ENCODE measurements at regions not wholly inside any gene's neighbourhood (a gene's known extent, or its start where the extent isn't known, plus 50 kb on each side); places are given as distances from the start of the nearest gene placed in this dataset.

DNA sequence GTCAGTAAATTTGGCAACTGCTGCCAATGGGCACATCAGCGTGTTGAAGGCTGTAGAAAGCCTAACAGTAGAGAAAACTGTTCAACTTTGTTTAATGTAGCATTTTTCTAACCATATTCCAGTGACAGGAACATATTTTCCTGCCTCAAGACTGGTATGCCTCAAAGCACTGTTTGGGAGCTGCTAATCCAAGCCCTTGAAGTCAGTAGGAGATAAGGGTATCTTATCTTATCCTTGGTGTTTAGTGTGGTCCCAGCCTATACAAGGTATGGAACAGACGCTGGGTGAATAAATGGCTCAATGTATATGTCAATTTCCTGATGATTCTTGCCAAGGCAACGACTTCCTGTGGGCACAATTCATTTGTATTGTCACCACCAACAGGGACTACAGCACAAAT lies 97.5 kb upstream of the CREB5 start:
- Histone ChIP-seq H3K27ac (ENCODE audit: low read depth, low read length) (no peak overlapping the region), H3K9me3 (ENCODE audit: insufficient read depth in 2 of 2, low read depth in 1 of 2, low read length in 1 of 2) (no peaks in the 10 kb centered on the region), H3K36me3 (ENCODE audit: control insufficient read depth in 2 of 4, insufficient read depth in 4 of 4, low read length in 3 of 4) (no peaks in the 10 kb centered on the region), H3K9ac (replicated peaks in 1 of 4; ENCODE audit: extremely low read depth in 1 of 4, low read depth in 3 of 4, low read length in 3 of 4) (no peak overlapping the region), H3K79me1 (ENCODE audit: low read depth, low read length) (no peaks in the 10 kb centered on the region), H3K27me3 (replicated peaks in 1 of 4; ENCODE audit: control insufficient read depth in 3 of 4, extremely low read depth in 1 of 4, insufficient read depth in 3 of 4, low read length in 3 of 4) (no peaks in the 10 kb centered on the region), H3K18ac (ENCODE audit: extremely low read depth, low read length) (no peak overlapping the region), H2AK5ac (ENCODE audit: low read depth, low read length) (no peak overlapping the region), H2AFZ (ENCODE audit: low read length) (no peak overlapping the region), H3K56ac (replicated peaks; ENCODE audit: insufficient read length, low read depth, low read length) (no peak overlapping the region), H2BK12ac (ENCODE audit: low read depth, low read length) (no peak overlapping the region), H3K23me2 (ENCODE audit: low read depth, low read length) (no peaks in the 10 kb centered on the region), H3K4me1 (replicated peaks in 1 of 4; ENCODE audit: control insufficient read depth in 3 of 4, insufficient read depth in 4 of 4, low read length in 3 of 4) (peaks cover 0 to 10% (median 3%) of the 10 kb centered on the region in 4 experiments; a peak in 6 of 7 replicates), H3K23ac (ENCODE audit: insufficient read length) (no peak overlapping the region), H4K20me1 (replicated peaks in 1 of 2; ENCODE audit: control insufficient read depth in 1 of 2, insufficient read depth in 2 of 2, low read length in 2 of 2) (no peaks in the 10 kb centered on the region), H2BK5ac (ENCODE audit: low read depth, low read length) (no peak overlapping the region), H4K5ac (ENCODE audit: insufficient read length, low read depth, low read length) (no peak overlapping the region), H4K8ac (ENCODE audit: extremely low read depth, insufficient read depth, low read length) (no peak overlapping the region), H3K14ac (ENCODE audit: insufficient read length) (no peak overlapping the region), H3K4me3 (ENCODE audit: extremely low read depth in 1 of 4, insufficient read depth in 2 of 4, low read depth in 3 of 4, low read length in 4 of 4) (no peak overlapping the region), H4K91ac (replicated peaks; ENCODE audit: insufficient read length, low read length) (no peak overlapping the region), H3K4me2 (ENCODE audit: insufficient read depth in 1 of 2, low read depth in 2 of 2, low read length in 2 of 2) (no peak overlapping the region), H2BK20ac (ENCODE audit: low read length) (no peak overlapping the region), H3K4ac (replicated peaks; ENCODE audit: insufficient read length, low read depth, low read length) (no peak overlapping the region), H2BK120ac (replicated peaks; ENCODE audit: low read depth, low read length) (no peak overlapping the region), H2BK15ac (ENCODE audit: low read length) (no peak overlapping the region), H3K79me2 (ENCODE audit: control insufficient read depth in 1 of 2, insufficient read depth in 2 of 2, low read length in 2 of 2) (no peaks in the 10 kb centered on the region)
- ChIA-PET POLR2A (ENCODE audit: partially characterized antibody) (interaction anchor here (0.6 kb wide), 1 partner anchor 96 kb away, joined by 3 read pairs; no protein-coding TSS in a partner anchor), CTCF (ENCODE audit: partially characterized antibody) (interaction anchor here (1.0 to 1.4 kb wide), 5 partner anchors 9 to 48 kb away, joined by 3 to 6 read pairs (median 4); no protein-coding TSS in a partner anchor)
- 90% methylated on average over 3 of the region's 3 CpGs; no CpG with 5 or more reads in 1 of the 2 experiments for whole genome bisulfite sequencing, 2 experiments (ENCODE audit: extremely low coverage in 1 of 2, insufficient coverage in 1 of 2, insufficient read length in 1 of 2, insufficient replicate concordance in 2 of 2, low coverage in 1 of 2, low lambda C conversion rate in 2 of 2, missing lambda C conversion rate in 1 of 2)
- FAIRE-seq: no peak
- no peak for DNase-seq (ENCODE audit: low read depth in 1 of 2, low spot score in 2 of 2)
- TF ChIP-seq RNF2 (IDR thresholded peaks at IDR 0.05; ENCODE audit: borderline replicate concordance, low read depth, low read length, missing control alignments, poor library complexity, severe bottlenecking) (no peak), SIRT6 (IDR thresholded peaks at IDR 0.05; ENCODE audit: low read length) (no peak), EP300 (IDR thresholded peaks at IDR 0.05; ENCODE audit: borderline replicate concordance in 1 of 2, low read depth in 2 of 2, low read length in 2 of 2) (no peak), PHF8 (conservative IDR thresholded peaks at IDR 0.05; ENCODE audit: low read depth, low read length) (no peak), POLR2A (IDR thresholded peaks at IDR 0.05; ENCODE audit: control extremely low read depth in 1 of 2, low read depth in 2 of 2, low read length in 2 of 2) (no peak), JUND (IDR thresholded peaks at IDR 0.05; ENCODE audit: low read length) (no peak), NANOG (IDR thresholded peaks at IDR 0.05; ENCODE audit: insufficient read depth, low read depth, low read length, poor library complexity, severe bottlenecking) (no peak), KDM1A (IDR thresholded peaks at IDR 0.05; ENCODE audit: borderline replicate concordance, low read length) (no peak), SP4 (IDR thresholded peaks at IDR 0.05; ENCODE audit: low read length) (no peak), JUN (IDR thresholded peaks at IDR 0.05; ENCODE audit: low read depth, low read length) (no peak), RXRA (IDR thresholded peaks at IDR 0.05; ENCODE audit: insufficient read depth, low read depth, low read length) (no peak), BACH1 (IDR thresholded peaks at IDR 0.05; ENCODE audit: low read length) (no peak)
- TF ChIP-seq, protein P1, sequence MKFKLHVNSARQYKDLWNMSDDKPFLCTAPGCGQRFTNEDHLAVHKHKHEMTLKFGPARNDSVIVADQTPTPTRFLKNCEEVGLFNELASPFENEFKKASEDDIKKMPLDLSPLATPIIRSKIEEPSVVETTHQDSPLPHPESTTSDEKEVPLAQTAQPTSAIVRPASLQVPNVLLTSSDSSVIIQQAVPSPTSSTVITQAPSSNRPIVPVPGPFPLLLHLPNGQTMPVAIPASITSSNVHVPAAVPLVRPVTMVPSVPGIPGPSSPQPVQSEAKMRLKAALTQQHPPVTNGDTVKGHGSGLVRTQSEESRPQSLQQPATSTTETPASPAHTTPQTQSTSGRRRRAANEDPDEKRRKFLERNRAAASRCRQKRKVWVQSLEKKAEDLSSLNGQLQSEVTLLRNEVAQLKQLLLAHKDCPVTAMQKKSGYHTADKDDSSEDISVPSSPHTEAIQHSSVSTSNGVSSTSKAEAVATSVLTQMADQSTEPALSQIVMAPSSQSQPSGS (IDR thresholded peaks at IDR 0.05; ENCODE audit: low read length): no peak

Data from H1 (cell line).